ENCODE measurements at regions not wholly inside any gene's neighbourhood (a gene's known extent, or its start where the extent isn't known, plus 50 kb on each side); places are given as distances from the start of the nearest gene placed in this dataset.
"Not testable (repeated sequence)": the region's sequence is repeated elsewhere in the genome, so short reads cannot be mapped to it uniquely, and the experiment has no call there.

DNA sequence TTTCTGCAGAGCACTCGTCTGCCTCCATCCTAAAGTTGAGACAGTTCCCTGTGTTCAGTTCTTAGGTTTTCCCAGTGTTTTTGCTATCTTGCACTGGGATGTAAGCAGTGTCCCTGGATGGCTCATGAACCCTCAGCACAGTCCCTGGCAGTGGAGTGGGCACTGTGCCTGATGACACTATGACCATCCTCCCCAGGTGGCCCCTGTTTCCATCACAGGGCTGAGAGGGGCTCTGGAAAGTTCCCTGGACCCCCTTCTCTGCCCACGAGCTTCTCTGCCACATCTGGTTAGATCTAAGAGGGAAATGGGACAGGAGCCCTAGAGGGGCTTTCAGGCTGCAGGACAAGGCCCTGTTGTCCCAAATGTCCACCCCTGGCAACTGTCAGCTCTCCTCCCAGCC lies 249.8 kb upstream of the SFSWAP start:
- TF ChIP-seq MYC (IDR thresholded peaks at IDR 0.05; ENCODE audit: low read depth, low read length) (no peak), POLR2A (IDR thresholded peaks at IDR 0.05; ENCODE audit: extremely low read depth, insufficient read length) (no peak)
- TF ChIP-seq, protein P1, sequence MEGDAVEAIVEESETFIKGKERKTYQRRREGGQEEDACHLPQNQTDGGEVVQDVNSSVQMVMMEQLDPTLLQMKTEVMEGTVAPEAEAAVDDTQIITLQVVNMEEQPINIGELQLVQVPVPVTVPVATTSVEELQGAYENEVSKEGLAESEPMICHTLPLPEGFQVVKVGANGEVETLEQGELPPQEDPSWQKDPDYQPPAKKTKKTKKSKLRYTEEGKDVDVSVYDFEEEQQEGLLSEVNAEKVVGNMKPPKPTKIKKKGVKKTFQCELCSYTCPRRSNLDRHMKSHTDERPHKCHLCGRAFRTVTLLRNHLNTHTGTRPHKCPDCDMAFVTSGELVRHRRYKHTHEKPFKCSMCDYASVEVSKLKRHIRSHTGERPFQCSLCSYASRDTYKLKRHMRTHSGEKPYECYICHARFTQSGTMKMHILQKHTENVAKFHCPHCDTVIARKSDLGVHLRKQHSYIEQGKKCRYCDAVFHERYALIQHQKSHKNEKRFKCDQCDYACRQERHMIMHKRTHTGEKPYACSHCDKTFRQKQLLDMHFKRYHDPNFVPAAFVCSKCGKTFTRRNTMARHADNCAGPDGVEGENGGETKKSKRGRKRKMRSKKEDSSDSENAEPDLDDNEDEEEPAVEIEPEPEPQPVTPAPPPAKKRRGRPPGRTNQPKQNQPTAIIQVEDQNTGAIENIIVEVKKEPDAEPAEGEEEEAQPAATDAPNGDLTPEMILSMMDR (IDR thresholded peaks at IDR 0.05; ENCODE audit: low read depth, low read length): no peak
- TF ChIP-seq, protein P2, sequence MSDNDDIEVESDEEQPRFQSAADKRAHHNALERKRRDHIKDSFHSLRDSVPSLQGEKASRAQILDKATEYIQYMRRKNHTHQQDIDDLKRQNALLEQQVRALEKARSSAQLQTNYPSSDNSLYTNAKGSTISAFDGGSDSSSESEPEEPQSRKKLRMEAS (IDR thresholded peaks at IDR 0.05; ENCODE audit: low read depth, low read length): no peak
- DNase-seq (ENCODE audit: low read depth): no peak
- H3K4me3 ChIP-seq (ENCODE audit: low read depth, low read length): no peak overlapping the region

DNA sequence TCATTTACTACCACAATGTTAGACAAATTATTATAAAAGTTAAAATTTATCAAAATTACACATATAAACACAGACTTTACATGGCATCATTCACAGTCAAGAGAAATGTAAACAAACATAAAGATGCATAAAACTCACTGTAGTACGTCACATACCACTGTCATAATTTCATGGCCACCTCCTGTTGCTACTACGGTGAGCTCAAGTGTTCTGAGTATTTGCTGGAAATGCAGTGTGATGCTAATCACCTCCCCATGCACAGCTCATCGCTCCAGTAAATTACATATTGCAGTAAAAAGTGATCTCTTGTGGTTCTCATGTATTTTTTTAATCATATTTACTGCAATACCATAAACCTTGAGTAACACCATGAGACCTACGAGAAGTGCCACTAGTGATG lies 247.7 kb upstream of the SFSWAP start:
- no peak overlapping the region for H3K4me3 ChIP-seq (ENCODE audit: low read depth, low read length)
- TF ChIP-seq, protein P2 (IDR thresholded peaks at IDR 0.05; ENCODE audit: low read depth, low read length): no peak
- no peak for TF ChIP-seq MYC (IDR thresholded peaks at IDR 0.05; ENCODE audit: low read depth, low read length)
- TF ChIP-seq, protein P1 (IDR thresholded peaks at IDR 0.05; ENCODE audit: low read depth, low read length): no peak
- no peak for TF ChIP-seq POLR2A (IDR thresholded peaks at IDR 0.05; ENCODE audit: extremely low read depth, insufficient read length)
- no peak for DNase-seq (ENCODE audit: low read depth)

DNA sequence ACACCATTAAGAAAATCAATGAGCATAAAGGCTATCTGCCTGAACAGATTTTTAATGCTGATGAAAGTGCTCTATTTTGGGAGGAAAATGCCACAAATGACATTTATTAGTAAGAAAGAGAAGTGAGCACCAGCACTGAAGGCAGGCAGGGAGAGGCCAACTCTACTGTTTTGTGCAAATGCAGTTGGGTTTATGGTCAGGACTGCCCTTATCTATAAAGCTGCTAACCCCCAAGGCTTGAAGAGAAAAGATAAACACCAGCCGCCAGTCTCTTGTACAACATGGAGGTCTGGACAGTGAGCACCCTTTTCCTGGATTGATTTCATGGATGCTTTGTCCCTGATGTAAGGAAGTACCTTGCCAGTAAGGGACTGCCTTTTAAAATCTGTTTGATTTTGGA lies 246.8 kb upstream of the SFSWAP start:
- no peak for TF ChIP-seq MYC (IDR thresholded peaks at IDR 0.05; ENCODE audit: low read depth, low read length)
- no peak for DNase-seq (ENCODE audit: low read depth)
- no peak overlapping the region for H3K4me3 ChIP-seq (ENCODE audit: low read depth, low read length)

DNA sequence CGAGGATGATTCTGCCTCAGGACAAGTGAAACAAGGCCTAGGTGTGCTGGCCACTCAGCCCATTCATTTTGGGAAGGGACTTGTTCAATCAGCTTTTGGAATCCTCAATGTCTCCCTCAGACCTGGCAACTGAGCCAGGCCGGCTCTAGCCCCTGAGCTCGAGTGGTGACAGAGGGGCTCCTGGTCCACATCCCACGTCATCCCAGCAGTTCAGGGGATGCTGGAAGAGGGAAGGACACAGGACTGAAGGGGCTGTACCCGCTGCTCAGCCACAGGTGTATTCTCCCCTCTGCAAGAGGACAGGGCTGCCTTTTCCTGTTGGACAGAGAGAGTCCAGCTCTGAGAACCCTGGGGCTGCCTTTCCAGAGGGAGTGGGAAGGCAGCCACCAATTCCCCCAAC lies 244.6 kb upstream of the SFSWAP start:
- no peak overlapping the region for H3K4me3 ChIP-seq (ENCODE audit: low read depth, low read length)
- no peak for DNase-seq (ENCODE audit: low read depth)
- TF ChIP-seq, protein P1 (IDR thresholded peaks at IDR 0.05; ENCODE audit: low read depth, low read length): no peak
- TF ChIP-seq MYC (IDR thresholded peaks at IDR 0.05; ENCODE audit: low read depth, low read length) (no peak), POLR2A (IDR thresholded peaks at IDR 0.05; ENCODE audit: extremely low read depth, insufficient read length) (no peak)
- TF ChIP-seq, protein P2 (IDR thresholded peaks at IDR 0.05; ENCODE audit: low read depth, low read length): no peak

DNA sequence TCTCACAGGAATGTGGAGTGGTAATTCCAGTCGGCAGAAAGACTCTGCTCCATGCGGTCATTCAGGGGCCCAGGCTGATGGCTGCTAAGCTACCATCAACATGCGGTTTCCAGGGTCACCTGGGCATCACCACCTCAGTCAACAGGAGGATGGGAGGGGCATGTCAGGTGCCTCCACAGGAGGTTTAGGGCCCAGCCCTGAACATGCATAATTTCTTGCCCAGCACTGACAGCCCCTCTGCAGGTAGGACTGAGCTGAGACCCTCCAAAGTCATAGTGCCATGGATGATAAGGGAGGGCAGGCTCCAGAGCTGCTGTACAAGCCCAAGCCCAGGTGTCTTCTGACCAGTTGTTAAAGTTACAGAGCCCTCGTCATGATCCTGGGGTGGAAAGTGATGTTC lies 244.0 kb upstream of the SFSWAP start:
- DNase-seq (ENCODE audit: low read depth): no peak
- TF ChIP-seq, protein P1 (IDR thresholded peaks at IDR 0.05; ENCODE audit: low read depth, low read length): no peak
- TF ChIP-seq MYC (IDR thresholded peaks at IDR 0.05; ENCODE audit: low read depth, low read length): no peak
- no peak for TF ChIP-seq POLR2A (IDR thresholded peaks at IDR 0.05; ENCODE audit: extremely low read depth, insufficient read length)
- TF ChIP-seq, protein P2 (IDR thresholded peaks at IDR 0.05; ENCODE audit: low read depth, low read length): no peak
- H3K4me3 ChIP-seq (ENCODE audit: low read depth, low read length): no peak overlapping the region

DNA sequence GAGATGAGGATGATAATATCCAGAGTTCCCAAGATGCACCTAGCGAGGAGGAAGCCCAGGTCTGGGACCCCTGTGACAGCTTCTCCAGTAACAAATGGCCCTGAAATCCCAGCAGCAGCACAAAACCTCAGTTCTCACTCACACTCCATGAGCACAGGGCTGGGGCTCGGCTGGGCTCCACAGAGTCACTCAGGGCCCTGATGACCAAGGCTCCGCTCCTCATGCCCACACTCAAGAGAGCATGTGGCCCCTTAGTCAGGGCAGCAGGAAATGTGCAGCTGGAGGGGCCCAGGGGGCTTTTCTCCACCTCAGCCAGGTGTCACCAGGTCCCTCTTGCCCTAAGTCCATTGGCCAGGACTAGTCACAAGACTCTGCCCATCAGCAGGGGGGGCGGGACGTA lies 242.7 kb upstream of the SFSWAP start:
- no peak for TF ChIP-seq MYC (IDR thresholded peaks at IDR 0.05; ENCODE audit: low read depth, low read length)
- TF ChIP-seq POLR2A (IDR thresholded peaks at IDR 0.05; ENCODE audit: extremely low read depth, insufficient read length): no peak
- TF ChIP-seq, protein P1 (IDR thresholded peaks at IDR 0.05; ENCODE audit: low read depth, low read length): no peak
- TF ChIP-seq, protein P2 (IDR thresholded peaks at IDR 0.05; ENCODE audit: low read depth, low read length): no peak
- no peak overlapping the region for H3K4me3 ChIP-seq (ENCODE audit: low read depth, low read length)
- no peak for DNase-seq (ENCODE audit: low read depth)

DNA sequence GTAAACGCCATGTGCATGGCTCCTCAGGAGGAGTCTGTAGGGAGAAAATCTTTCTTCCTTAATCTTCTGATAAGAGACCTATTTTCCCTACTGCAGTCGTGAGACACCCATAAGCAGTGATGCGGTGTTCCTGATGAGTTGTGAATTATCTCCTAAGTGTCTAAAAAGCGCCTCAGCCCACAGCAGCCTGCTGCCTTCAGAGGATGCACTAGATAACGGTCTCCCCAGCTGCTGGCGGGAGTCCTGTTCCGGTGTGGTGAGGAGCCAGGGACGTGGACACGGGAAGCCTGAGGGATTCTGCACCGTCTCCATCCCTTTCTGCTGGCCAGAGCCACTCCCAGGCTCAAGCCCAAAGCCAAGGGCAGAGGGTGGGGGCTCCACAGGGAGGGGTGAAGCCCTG lies 240.9 kb upstream of the SFSWAP start:
- not testable (repeated sequence) for H3K4me3 ChIP-seq (ENCODE audit: low read depth, low read length); DNase-seq (ENCODE audit: low read depth)

All from NB4 (cell line).